ENCODE measurements at regions not wholly inside any gene's neighbourhood (a gene's known extent, or its start where the extent isn't known, plus 50 kb on each side); places are given as distances from the start of the nearest gene placed in this dataset.

- no peaks in the 10 kb centered on the region for H3K36me3 Mint-ChIP-seq (ENCODE audit: insufficient read depth in 1 of 3, low read depth in 3 of 3)
- no peak overlapping the region for H3K56ac ChIP-seq (ENCODE audit: insufficient read length, low read depth, low read length)
- H3K9me3 ChIP-seq (ENCODE audit: control insufficient read depth, low read depth, low read length) = no peaks in the 10 kb centered on the region
- no peak overlapping the region for H3K9ac ChIP-seq (ENCODE audit: extremely low read depth, insufficient read length, low read length)
- no peak overlapping the region for H2BK5ac ChIP-seq (ENCODE audit: insufficient read length, low read length)
- no peak overlapping the region for H2BK20ac ChIP-seq (ENCODE audit: low read depth, low read length, poor library complexity, severe bottlenecking)
- H3K4me3 Mint-ChIP-seq = no peak overlapping the region
- no peaks in the 10 kb centered on the region for H3K23me2 ChIP-seq (ENCODE audit: insufficient read length, low read depth, low read length, poor library complexity, severe bottlenecking)
- no peak overlapping the region for H2AK5ac ChIP-seq (ENCODE audit: insufficient read length, low read length)
- no peak overlapping the region for H3T11ph ChIP-seq (ENCODE audit: low read length)
- no peak for TF ChIP-seq CTCF (conservative IDR thresholded peaks at IDR 0.05)
- H3K4me1 Mint-ChIP-seq = no peaks in the 10 kb centered on the region; a peak in 1 of 4 replicates
- no peak overlapping the region for H4K8ac ChIP-seq (replicated peaks; ENCODE audit: insufficient read length, low read depth, low read length)
- H3K27ac Mint-ChIP-seq = no peak overlapping the region
- no peak for DNase-seq
- H3K18ac ChIP-seq (ENCODE audit: insufficient read length, low read depth, low read length) = no peak overlapping the region
- no peak overlapping the region for H2BK15ac ChIP-seq (ENCODE audit: low read depth, low read length)
- no peak overlapping the region for H2BK12ac ChIP-seq (ENCODE audit: insufficient read length, low read depth, low read length)
- H2AFZ ChIP-seq (ENCODE audit: low read length) = no peak overlapping the region
- no CpG with 5 or more reads among the region's 4 CpGs for WGBS (ENCODE audit: extremely low coverage, insufficient read length, low lambda C conversion rate)
- H4K20me1 ChIP-seq (ENCODE audit: control insufficient read depth, insufficient read depth, insufficient read length) = no peaks in the 10 kb centered on the region
- no peak overlapping the region for H4K91ac ChIP-seq (ENCODE audit: insufficient read length, low read depth, low read length)
- no peak overlapping the region for H2BK120ac ChIP-seq (ENCODE audit: low read depth, low read length, poor library complexity, severe bottlenecking)
- H3K14ac ChIP-seq (ENCODE audit: insufficient read depth, low read length) = no peak overlapping the region
- H3K23ac ChIP-seq (ENCODE audit: insufficient read length, low read depth, low read length) = no peak overlapping the region
- no peaks in the 10 kb centered on the region for H3K4me1 ChIP-seq (ENCODE audit: insufficient read depth, low read length)
- no peaks in the 10 kb centered on the region for H3K79me2 ChIP-seq (ENCODE audit: insufficient read depth, low read length)
- H3K79me1 ChIP-seq (ENCODE audit: insufficient read depth, low read depth, low read length, poor library complexity, severe bottlenecking) = no peaks in the 10 kb centered on the region
- H3K27me3 ChIP-seq (ENCODE audit: insufficient read depth, low read length) = no peaks in the 10 kb centered on the region
- H4K5ac ChIP-seq (ENCODE audit: insufficient read length, low read depth, low read length) = no peak overlapping the region
- no peak overlapping the region for H3K4ac ChIP-seq (ENCODE audit: low read depth, low read length)
- no peak overlapping the region for H3K4me2 ChIP-seq (ENCODE audit: insufficient read depth, insufficient read length, low read length)
- H3K27me3 Mint-ChIP-seq (ENCODE audit: low read depth) = no peaks in the 10 kb centered on the region
- no peaks in the 10 kb centered on the region for H3K9me3 Mint-ChIP-seq
- H3K27ac ChIP-seq (ENCODE audit: insufficient read length, low read depth, low read length) = no peak overlapping the region
Measured at GRCh38 chr9:18012170-18012569, 433.3 kb downstream of the SH3GL2 start.
